NB4 (cell line): ENCODE measurements at regions not wholly inside any gene's neighbourhood (a gene's known extent, or its start where the extent isn't known, plus 50 kb on each side); places are given as distances from the start of the nearest gene placed in this dataset.

Experiments used
- MYC ChIP-seq: IDR thresholded peaks from 2 replicates; pipeline ENCODE4 v1.6.1; 2011; ENCODE audit warnings: low read depth, low read length
- TF ChIP-seq, protein P1 (sequence below): IDR thresholded peaks from one replicate; pipeline ENCODE4 v1.5.1; 2012; ENCODE audit warnings: low read depth, low read length

DNA sequence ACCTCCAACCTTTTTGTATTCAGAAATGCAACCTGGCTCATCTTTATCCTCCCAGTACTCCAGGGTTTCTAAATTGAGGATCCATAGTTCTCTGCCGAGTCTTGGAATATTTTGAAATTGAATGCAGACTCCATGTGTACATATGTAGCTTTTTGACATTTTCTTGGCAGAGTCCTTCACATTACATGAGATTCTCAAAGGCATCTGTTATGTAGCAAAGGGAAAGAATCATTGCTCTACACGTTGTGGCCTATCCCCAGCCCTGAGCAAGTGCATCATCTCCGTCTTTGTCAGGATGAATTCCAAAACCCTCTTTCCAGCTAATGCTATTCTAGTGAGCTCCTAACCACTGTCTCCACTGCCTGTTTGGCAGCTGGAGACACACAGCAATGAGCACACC, 742.9 kb downstream of the DHX35 start:
- TF ChIP-seq, protein P1, sequence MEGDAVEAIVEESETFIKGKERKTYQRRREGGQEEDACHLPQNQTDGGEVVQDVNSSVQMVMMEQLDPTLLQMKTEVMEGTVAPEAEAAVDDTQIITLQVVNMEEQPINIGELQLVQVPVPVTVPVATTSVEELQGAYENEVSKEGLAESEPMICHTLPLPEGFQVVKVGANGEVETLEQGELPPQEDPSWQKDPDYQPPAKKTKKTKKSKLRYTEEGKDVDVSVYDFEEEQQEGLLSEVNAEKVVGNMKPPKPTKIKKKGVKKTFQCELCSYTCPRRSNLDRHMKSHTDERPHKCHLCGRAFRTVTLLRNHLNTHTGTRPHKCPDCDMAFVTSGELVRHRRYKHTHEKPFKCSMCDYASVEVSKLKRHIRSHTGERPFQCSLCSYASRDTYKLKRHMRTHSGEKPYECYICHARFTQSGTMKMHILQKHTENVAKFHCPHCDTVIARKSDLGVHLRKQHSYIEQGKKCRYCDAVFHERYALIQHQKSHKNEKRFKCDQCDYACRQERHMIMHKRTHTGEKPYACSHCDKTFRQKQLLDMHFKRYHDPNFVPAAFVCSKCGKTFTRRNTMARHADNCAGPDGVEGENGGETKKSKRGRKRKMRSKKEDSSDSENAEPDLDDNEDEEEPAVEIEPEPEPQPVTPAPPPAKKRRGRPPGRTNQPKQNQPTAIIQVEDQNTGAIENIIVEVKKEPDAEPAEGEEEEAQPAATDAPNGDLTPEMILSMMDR: no peak
- no peak for TF ChIP-seq MYC
